ENCODE measurements at regions not wholly inside any gene's neighbourhood (a gene's known extent, or its start where the extent isn't known, plus 50 kb on each side); places are given as distances from the start of the nearest gene placed in this dataset.

DNA sequence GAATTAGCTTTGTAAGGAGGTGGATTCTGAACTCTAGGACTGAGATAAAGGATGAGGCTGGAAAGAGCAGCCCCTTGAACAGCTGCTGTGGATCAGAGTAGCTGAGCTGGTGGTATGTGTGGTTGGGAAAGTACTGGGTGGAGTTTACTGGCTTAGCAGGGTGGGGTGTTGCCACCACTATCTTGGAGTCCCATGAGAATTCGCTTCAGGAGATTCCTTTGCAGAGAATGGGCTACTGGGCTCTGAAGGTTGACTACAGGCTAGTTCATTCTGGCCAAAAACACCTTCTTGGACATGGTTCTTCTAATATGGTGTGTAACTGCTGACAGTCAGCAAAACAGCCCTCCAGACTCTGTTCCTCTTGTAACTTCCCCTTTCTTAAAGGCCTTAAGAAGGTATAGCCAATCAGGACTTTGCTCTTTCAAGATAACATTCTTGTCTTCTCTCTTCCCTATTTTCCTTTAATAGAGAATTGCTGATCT, 52.7 kb downstream of the TET3 start:
- no peak for TF ChIP-seq POLR2A (IDR thresholded peaks at IDR 0.05; ENCODE audit: low read depth, low read length)
- no peak for TF ChIP-seq TAF1 (IDR thresholded peaks at IDR 0.05; ENCODE audit: borderline replicate concordance, low read depth, low read length)
- no peak for TF ChIP-seq POLR2AphosphoS5 (IDR thresholded peaks at IDR 0.05; ENCODE audit: low read depth, low read length)
